ENCODE measurements at regions not wholly inside any gene's neighbourhood (a gene's known extent, or its start where the extent isn't known, plus 50 kb on each side); places are given as distances from the start of the nearest gene placed in this dataset.

GRCh38 chr4:148747721-148748268, 305.6 kb upstream of the NR3C2 start (continued):
- no peak for TF ChIP-seq ZNF609 (CRISPR knock-in tag; IDR thresholded peaks at IDR 0.05; ENCODE audit: borderline replicate concordance)
- TF ChIP-seq ZNF20 (CRISPR knock-in tag; IDR thresholded peaks at IDR 0.05), result no peak
- TF ChIP-seq STAT5B (CRISPR knock-in tag; IDR thresholded peaks at IDR 0.05), result no peak
- no peak for TF ChIP-seq NR3C1 (CRISPR knock-in tag; IDR thresholded peaks at IDR 0.05)
- TF ChIP-seq REXO4 (CRISPR knock-in tag; IDR thresholded peaks at IDR 0.05; ENCODE audit: borderline replicate concordance), result no peak
- no peak for TF ChIP-seq ZNF143 (CRISPR knock-in tag; IDR thresholded peaks at IDR 0.05)
- no peak for TF ChIP-seq MTA3 (CRISPR knock-in tag; IDR thresholded peaks at IDR 0.05)
- no peak for TF ChIP-seq KLF6 (CRISPR knock-in tag; IDR thresholded peaks at IDR 0.05)
- TF ChIP-seq PHF5A (CRISPR knock-in tag; IDR thresholded peaks at IDR 0.05; ENCODE audit: low read depth, unreplicated experiment), result no peak
- TF ChIP-seq CC2D1A (CRISPR knock-in tag; IDR thresholded peaks at IDR 0.05), result no peak
- no peak for TF ChIP-seq RBM22 (optimal IDR thresholded peaks at IDR 0.05; ENCODE audit: low read length)
- no peak for TF ChIP-seq RBFOX2 (IDR thresholded peaks at IDR 0.05; ENCODE audit: low read depth, low read length)
- no peak for TF ChIP-seq ZNF337 (CRISPR knock-in tag; IDR thresholded peaks at IDR 0.05; ENCODE audit: borderline replicate concordance, low read depth)
- TF ChIP-seq ZNF607 (CRISPR knock-in tag; IDR thresholded peaks at IDR 0.05; ENCODE audit: borderline replicate concordance), result no peak

All from HepG2 (cell line).